Omental fat pad (tissue), 3 donors: ENCODE measurements at regions not wholly inside any gene's neighbourhood (a gene's known extent, or its start where the extent isn't known, plus 50 kb on each side); places are given as distances from the start of the nearest gene placed in this dataset.

Source experiments
- ATAC-seq: fragments of 150-250 bp; one replicate; pipeline ENCODE4 v1.9.1; 2016; ENCODE audit warnings: mild to moderate bottlenecking, moderate library complexity; ENCODE audit not compliant: low FRiP score
- DNase-seq: peaks from one replicate; pipeline ENCODE4 v3.0.0-alpha.2; 2019; ENCODE audit warnings: low spot score
- TF ChIP-seq, protein P1 (sequence below), 3 donors: fragments of 450-650 bp; IDR thresholded peaks; one replicate each; pipeline ENCODE4 v1.5.1; 2016 to 2017; ENCODE audit warnings: antibody characterized with exemption in 3 of 3, mild to moderate bottlenecking in 3 of 3, moderate library complexity in 2 of 3

GRCh38 chr6:148619891-148620290 is 126.9 kb upstream of the UST start:
- TF ChIP-seq, protein P1, sequence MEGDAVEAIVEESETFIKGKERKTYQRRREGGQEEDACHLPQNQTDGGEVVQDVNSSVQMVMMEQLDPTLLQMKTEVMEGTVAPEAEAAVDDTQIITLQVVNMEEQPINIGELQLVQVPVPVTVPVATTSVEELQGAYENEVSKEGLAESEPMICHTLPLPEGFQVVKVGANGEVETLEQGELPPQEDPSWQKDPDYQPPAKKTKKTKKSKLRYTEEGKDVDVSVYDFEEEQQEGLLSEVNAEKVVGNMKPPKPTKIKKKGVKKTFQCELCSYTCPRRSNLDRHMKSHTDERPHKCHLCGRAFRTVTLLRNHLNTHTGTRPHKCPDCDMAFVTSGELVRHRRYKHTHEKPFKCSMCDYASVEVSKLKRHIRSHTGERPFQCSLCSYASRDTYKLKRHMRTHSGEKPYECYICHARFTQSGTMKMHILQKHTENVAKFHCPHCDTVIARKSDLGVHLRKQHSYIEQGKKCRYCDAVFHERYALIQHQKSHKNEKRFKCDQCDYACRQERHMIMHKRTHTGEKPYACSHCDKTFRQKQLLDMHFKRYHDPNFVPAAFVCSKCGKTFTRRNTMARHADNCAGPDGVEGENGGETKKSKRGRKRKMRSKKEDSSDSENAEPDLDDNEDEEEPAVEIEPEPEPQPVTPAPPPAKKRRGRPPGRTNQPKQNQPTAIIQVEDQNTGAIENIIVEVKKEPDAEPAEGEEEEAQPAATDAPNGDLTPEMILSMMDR (IDR thresholded peaks at IDR 0.05) = no peak
- DNase-seq (no peak), ATAC-seq (no peak)

DNA sequence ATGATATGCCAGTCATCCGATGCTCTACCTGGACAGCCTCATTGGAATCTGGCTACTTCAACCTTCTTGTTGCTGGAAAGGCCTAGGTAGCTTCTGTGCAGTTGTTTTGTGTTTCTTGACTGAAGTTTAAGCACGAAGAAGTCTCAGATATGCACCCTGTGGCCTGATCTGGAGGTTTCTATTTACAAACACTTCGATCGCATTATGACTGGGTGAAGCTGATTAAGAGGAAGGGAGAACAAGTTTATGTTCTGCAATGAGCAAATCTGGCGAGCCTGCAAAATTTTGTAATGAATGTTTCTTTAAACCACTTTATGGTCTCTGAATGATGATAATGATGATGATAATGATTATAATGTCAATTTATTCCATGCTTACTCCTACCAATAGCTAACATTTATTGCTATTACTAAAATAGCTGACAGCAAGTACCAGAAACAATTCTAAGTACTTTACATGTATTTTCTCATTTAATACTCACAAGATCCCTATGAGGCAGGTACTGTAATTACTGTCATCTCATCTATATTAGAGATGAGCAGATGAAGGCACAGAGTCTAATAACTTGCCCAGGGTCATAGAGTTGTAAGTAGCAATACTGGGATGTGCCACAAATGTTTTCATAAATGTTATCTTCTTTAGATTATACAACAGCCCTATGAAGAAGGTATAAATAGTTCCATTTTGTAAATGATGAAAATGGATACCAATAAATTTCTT is 126.1 kb upstream of the UST start:
- no peak for ATAC-seq
- TF ChIP-seq, protein P1 (IDR thresholded peaks at IDR 0.05) = no peak
- no peak for DNase-seq

DNA sequence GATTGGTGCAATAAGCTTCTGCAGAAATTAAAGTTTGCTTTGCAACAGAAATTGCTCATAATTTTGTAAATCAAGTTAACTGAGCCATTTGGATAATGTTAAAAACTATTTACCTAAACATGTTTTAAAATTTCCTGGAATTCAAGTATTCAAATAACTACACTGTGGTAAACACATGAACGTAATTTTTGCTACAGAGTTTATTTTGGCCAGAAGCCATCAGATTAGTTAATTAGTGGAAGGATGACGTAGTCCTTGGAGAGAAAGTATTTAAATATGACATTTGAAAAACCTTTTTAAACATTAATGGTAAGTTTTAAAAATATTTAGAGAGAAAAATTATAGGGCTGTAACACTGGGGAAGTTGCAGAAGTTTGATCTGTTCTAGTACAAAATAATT is 121.2 kb upstream of the UST start:
- TF ChIP-seq, protein P1 (IDR thresholded peaks at IDR 0.05) = no peak
- DNase-seq (no peak), ATAC-seq (no peak)

DNA sequence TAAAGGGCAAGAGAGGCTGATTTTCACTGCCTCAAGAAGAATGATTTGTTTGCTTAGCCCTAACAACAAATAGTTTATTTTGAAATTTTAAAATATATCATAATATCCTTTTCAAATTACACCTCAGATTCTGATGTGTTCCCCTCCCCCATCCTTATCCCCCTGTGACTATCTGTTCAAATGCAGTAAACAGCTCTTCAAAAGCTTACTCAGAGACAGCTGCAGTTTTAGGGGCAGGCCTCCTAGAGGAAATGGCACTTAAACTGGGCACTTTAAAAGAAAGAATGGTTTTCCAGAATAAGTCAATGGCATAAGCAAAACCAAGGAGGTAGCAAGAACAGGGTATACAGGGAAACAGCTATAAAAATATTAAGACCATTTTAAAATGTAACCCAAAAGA is 118.6 kb upstream of the UST start:
- ATAC-seq (no peak), DNase-seq (no peak)
- TF ChIP-seq, protein P1 (IDR thresholded peaks at IDR 0.05) = no peak

GRCh38 chr6:148629181-148629580 is 117.6 kb upstream of the UST start:
- no peak for ATAC-seq
- no peak for DNase-seq
- TF ChIP-seq, protein P1 (IDR thresholded peaks at IDR 0.05) = no peak

GRCh38 chr6:148629592-148630465 is 117.0 kb upstream of the UST start:
- ATAC-seq = no peak
- TF ChIP-seq, protein P1 (IDR thresholded peaks at IDR 0.05) = no peak
- no peak for DNase-seq
